HUES64 (cell line): ENCODE measurements at regions not wholly inside any gene's neighbourhood (a gene's known extent, or its start where the extent isn't known, plus 50 kb on each side); places are given as distances from the start of the nearest gene placed in this dataset.

Experiments used
- H3K27ac ChIP-seq: 2 replicates; pipeline ENCODE4 v1.7.0; 2013; ENCODE audit warnings: low read depth, low read length, inconsistent platforms
- H3K27me3 ChIP-seq: 2 replicates; pipeline ENCODE4 v1.6.1; 2013; ENCODE audit warnings: mild to moderate bottlenecking, low read length; ENCODE audit not compliant: insufficient read depth
- H3K36me3 ChIP-seq: 2 replicates; pipeline ENCODE4 v1.6.1; 2013; ENCODE audit warnings: mild to moderate bottlenecking, low read length; ENCODE audit not compliant: insufficient read depth
- H3K4me1 ChIP-seq: 2 replicates; pipeline ENCODE4 v1.6.1; 2013; ENCODE audit warnings: mild to moderate bottlenecking, low read length, moderate library complexity; ENCODE audit not compliant: insufficient read depth
- H3K4me3 ChIP-seq: 2 replicates; pipeline ENCODE4 v1.5.1; 2013; ENCODE audit warnings: mild to moderate bottlenecking, low read length, moderate library complexity
- H3K9ac ChIP-seq: 2 replicates; pipeline ENCODE4 v1.6.1; 2013; ENCODE audit warnings: mild to moderate bottlenecking, low read depth, low read length
- H3K9me3 ChIP-seq: 2 replicates; pipeline ENCODE4 v1.6.1; 2013; ENCODE audit warnings: low read depth, low read length; ENCODE audit not compliant: insufficient read depth
- WGBS: fragments of 150-250, 120-280 bp; methylation state at CpG from one replicate; pipeline ENCODE4 v1.1.7; 2013; ENCODE audit warnings: missing lambda C conversion rate; 5-methylcytosine and 5-hydroxymethylcytosine counted together

DNA sequence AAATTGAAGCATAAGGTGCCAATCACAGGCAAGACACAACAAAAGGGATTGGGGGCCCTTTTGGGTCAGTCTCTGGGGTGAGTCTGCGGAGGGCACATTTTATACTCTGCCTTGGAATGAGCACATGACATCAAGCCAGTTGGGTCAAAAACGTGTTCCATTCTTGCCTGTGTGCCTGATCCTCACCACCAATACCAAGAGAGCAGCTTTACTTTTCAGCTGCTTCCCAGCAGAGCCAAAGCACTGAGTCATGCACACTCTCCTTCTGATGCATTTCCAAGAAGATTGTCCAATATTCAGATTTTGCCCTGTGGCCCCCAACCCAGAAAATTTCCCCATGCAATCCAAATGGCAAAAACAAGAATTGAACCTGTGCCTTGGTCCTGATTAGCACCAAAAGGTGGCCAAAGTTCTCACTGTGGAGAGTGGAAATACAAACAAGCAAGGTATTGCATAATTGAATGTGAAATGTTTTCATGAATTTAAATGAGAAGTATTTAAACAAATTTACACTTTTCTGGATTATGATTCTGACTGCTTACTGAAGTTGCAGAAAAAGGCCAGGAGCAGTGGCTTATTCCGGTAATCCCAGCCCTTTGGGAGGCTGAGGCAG is 217.8 kb upstream of the SOX9 start:
- Histone ChIP-seq H3K27me3 (no peaks in the 10 kb centered on the region), H3K4me3 (no peak overlapping the region), H3K4me1 (no peaks in the 10 kb centered on the region), H3K9me3 (no peaks in the 10 kb centered on the region), H3K36me3 (no peaks in the 10 kb centered on the region), H3K27ac (no peak overlapping the region), H3K9ac (no peak overlapping the region)
- 93% methylated on average over 3 of the region's 3 CpGs for WGBS

DNA sequence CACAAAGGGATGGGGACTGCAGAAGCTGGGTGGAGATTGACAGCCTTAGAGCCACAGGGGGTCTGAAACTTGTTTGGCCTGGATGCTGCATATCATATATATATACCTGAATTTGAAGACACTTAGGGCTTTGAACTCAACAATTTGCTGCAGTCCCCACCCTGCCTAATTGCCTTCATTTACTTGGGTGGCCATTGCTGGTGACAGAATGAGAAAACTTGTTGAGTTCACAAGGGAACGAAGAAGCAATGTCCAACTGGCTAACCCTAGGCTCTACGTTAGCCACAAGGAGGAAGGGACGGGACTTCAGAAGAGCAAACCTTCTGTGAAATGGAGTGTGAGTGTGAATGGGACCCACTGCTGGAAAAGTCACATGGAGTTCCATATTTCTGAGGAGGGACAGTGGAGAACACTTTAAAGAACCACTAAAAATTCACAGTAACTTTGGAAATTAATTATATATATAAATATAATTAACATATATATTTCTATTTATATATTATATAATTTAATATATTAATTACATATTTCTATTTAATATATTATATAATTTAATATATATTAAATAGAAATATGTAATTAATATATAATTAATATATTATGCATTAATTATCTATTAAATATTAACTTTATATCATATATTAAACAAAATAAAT is 215.3 kb upstream of the SOX9 start:
- WGBS = 98% methylated on average over 3 of the region's 3 CpGs
- no peak overlapping the region for H3K27ac ChIP-seq
- no peaks in the 10 kb centered on the region for H3K9me3 ChIP-seq
- no peaks in the 10 kb centered on the region for H3K4me1 ChIP-seq
- H3K4me3 ChIP-seq = no peak overlapping the region
- H3K27me3 ChIP-seq = no peaks in the 10 kb centered on the region
- H3K9ac ChIP-seq = no peak overlapping the region
- H3K36me3 ChIP-seq = no peaks in the 10 kb centered on the region

DNA sequence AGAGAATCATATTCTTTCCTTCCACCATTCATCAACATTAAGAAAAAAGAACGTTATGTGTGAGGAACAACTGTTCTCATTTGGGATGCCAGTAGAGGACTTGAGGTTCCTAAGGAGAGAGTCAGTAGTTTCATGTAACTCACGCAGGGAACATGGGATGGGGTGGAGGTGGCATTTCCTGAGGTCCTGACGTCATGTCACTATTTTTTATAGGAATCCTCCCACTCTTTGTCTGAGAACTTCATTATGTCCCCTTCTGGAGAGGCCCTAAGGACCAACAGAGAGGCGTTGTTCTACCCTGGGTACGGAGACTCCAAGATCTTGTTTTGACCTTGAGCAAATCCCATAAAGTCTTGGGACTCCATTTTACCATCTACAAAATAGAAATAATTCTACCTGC is 211.7 kb upstream of the SOX9 start:
- H3K9me3 ChIP-seq = no peaks in the 10 kb centered on the region
- H3K27me3 ChIP-seq = no peaks in the 10 kb centered on the region
- no peak overlapping the region for H3K27ac ChIP-seq
- WGBS = 90% methylated on average over 5 of the region's 5 CpGs
- no peak overlapping the region for H3K4me3 ChIP-seq
- H3K36me3 ChIP-seq = no peaks in the 10 kb centered on the region
- no peaks in the 10 kb centered on the region for H3K4me1 ChIP-seq
- no peak overlapping the region for H3K9ac ChIP-seq

DNA sequence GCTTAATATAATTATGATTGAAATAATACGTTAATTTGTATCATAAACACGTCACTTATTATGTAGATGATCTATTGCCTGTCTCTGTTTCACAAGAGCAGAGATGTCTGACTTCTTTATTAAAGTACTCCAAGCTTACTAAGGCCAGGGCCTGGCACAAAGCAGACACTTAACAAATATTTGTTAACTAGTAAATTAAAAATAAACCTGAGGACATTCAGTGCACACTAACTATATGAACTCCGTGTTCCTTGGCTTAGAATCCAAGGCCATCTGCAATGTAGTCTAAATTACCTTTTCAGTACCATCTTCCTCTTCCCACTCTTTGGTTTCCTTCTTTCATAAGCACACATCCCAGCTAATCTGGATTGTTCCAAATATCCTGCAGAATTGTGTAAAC is 210.8 kb upstream of the SOX9 start:
- no peaks in the 10 kb centered on the region for H3K9me3 ChIP-seq
- 96% methylated on average over 1 of the region's 3 CpGs for WGBS
- no peaks in the 10 kb centered on the region for H3K4me1 ChIP-seq
- H3K36me3 ChIP-seq = no peaks in the 10 kb centered on the region
- no peaks in the 10 kb centered on the region for H3K27me3 ChIP-seq
- no peak overlapping the region for H3K27ac ChIP-seq
- H3K9ac ChIP-seq = no peak overlapping the region
- no peak overlapping the region for H3K4me3 ChIP-seq

DNA sequence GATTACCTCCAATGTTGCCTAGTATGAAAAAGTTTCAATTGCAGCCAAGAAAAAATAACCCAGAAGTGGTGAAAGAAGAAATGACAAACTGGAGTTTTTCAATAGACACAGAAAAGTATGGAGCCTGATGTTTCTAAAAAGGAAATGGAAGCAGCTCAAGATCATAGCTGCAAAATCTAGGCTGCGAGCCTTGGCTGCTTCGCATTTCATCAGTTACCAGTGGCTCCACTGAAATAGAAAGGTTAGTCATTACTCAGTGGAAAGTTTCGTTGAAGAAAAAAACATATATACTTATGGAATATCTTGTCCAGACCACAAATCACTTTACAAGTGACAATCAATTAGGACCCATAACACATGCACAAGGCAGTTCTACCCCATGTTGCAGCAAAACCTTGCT is 206.8 kb upstream of the SOX9 start:
- Histone ChIP-seq H3K27me3 (no peaks in the 10 kb centered on the region), H3K36me3 (no peaks in the 10 kb centered on the region), H3K27ac (no peak overlapping the region), H3K4me1 (no peaks in the 10 kb centered on the region), H3K9me3 (no peaks in the 10 kb centered on the region), H3K9ac (no peak overlapping the region), H3K4me3 (no peak overlapping the region)
- 94% methylated on average over 2 of the region's 3 CpGs for WGBS

DNA sequence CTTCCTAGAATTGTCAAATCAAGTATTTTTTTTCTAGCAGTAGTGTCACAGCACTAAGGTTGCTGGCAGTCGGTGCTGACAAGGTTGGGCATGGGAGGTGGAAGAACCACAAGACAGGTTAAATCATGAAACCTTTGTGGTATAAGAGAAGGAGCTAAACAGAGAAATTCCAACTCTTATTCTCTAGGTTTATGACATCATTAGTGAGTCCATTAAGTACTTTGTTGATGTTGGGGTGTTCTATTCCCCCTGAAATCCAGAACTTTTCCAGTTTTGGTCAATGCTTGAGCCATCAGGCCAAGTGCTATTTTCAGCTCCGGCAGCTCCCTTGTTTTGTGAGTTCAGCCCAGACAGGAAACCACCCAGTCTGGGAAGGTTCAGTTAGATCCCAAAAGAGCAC is 206.0 kb upstream of the SOX9 start:
- H3K4me1 ChIP-seq = no peaks in the 10 kb centered on the region
- no peak overlapping the region for H3K4me3 ChIP-seq
- no peaks in the 10 kb centered on the region for H3K9me3 ChIP-seq
- no peaks in the 10 kb centered on the region for H3K27me3 ChIP-seq
- no peak overlapping the region for H3K9ac ChIP-seq
- no peaks in the 10 kb centered on the region for H3K36me3 ChIP-seq
- 75% methylated on average over 2 of the region's 2 CpGs for WGBS
- no peak overlapping the region for H3K27ac ChIP-seq

DNA sequence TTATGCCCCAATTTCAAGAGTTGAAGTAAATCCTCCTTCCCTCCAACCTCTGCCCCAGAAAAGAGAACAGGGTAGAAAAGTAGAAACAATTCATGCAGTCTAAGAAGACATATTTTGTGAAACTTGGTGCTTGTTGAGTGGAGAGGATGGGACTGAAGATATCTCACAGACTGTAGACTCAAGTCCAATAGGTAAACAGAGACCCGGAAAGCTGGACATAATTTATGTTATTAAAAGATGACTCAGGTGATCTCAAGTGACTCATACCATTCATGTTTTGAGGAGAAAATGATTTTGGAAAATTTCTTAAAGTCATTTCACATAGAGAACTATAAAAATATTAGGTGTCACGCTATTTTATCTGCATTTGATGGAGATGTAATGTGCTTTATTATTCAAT is 203.1 kb upstream of the SOX9 start:
- WGBS = 100% methylated on average over 1 of the region's 2 CpGs
- Histone ChIP-seq H3K9ac (no peak overlapping the region), H3K4me3 (no peak overlapping the region), H3K4me1 (peaks cover 8% of the 10 kb centered on the region; the same call in 1 of the 2 replicates), H3K9me3 (no peaks in the 10 kb centered on the region), H3K27ac (no peak overlapping the region), H3K27me3 (no peaks in the 10 kb centered on the region), H3K36me3 (no peaks in the 10 kb centered on the region)

DNA sequence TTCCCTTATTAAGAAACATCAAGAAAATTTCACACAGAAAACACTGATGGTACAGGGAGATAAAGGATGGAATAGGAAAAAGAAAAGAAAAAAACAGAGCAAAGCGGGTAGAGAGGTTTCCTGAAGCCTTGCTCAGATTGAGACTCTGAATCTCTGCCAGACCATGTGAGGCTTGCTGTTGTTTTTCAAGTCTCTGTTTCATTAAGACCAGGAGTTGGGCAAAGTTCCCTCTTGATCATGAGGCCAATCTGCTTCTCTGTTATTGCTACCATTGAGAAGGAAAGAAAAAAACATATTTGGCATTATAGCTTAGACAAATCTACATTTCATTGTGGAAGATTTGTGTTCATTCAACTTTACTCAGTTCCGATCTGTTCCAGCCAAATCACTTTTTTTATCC is 201.6 kb upstream of the SOX9 start:
- Histone ChIP-seq H3K4me1 (peaks cover 8% of the 10 kb centered on the region; the same call in 1 of the 2 replicates), H3K27ac (no peak overlapping the region), H3K36me3 (no peaks in the 10 kb centered on the region), H3K27me3 (no peaks in the 10 kb centered on the region), H3K4me3 (no peak overlapping the region), H3K9me3 (no peaks in the 10 kb centered on the region), H3K9ac (no peak overlapping the region)
- WGBS = 91% methylated on average over 1 of the region's 2 CpGs

DNA sequence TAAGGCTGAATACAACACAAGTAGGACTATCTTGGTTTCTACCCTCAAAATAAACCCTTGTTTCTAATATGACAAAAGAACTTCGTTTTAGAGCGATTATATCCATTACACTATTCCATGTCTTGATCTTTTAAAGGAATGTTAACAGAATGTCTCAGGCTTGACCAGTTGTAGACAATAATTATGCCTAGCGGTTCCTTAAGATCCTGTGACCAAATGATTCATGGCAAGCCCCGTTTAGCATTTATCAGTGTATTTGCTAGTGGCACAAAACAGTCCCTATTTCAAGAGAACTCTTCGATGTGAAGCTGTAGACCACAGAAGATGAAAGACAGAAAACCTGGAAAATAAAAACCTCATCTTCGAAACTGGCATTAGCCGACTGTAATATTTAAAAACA is 200.9 kb upstream of the SOX9 start:
- Histone ChIP-seq H3K36me3 (no peaks in the 10 kb centered on the region), H3K4me1 (peaks cover 8% of the 10 kb centered on the region; the same call in 1 of the 2 replicates), H3K9me3 (no peaks in the 10 kb centered on the region), H3K27me3 (no peaks in the 10 kb centered on the region), H3K27ac (no peak overlapping the region), H3K9ac (no peak overlapping the region), H3K4me3 (no peak overlapping the region)
- 94% methylated on average over 5 of the region's 7 CpGs for WGBS

DNA sequence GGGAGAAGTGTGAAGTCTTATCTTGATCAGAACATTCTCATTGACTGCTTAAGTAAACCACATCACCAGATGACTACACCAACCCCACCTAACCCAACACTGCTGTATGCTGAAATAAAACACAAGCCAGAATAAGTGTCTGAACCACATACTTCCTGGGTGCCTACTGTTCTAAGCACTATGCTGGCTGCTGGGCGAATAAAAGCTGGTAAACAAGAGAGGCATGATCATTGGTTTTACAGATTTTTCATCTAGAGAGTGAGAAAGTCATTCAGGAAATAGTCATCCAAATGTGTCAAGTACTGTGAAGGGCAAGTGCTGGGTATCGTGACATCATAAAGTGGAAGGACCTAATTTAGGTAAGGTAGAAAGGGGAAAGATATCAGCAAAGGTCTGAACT is 199.0 kb upstream of the SOX9 start:
- H3K27ac ChIP-seq = no peak overlapping the region
- H3K9me3 ChIP-seq = no peaks in the 10 kb centered on the region
- H3K36me3 ChIP-seq = no peaks in the 10 kb centered on the region
- WGBS = 92% methylated on average over 2 of the region's 2 CpGs
- no peaks in the 10 kb centered on the region for H3K27me3 ChIP-seq
- H3K4me1 ChIP-seq = peaks cover 8% of the 10 kb centered on the region; the same call in 1 of the 2 replicates
- no peak overlapping the region for H3K9ac ChIP-seq
- H3K4me3 ChIP-seq = no peak overlapping the region

DNA sequence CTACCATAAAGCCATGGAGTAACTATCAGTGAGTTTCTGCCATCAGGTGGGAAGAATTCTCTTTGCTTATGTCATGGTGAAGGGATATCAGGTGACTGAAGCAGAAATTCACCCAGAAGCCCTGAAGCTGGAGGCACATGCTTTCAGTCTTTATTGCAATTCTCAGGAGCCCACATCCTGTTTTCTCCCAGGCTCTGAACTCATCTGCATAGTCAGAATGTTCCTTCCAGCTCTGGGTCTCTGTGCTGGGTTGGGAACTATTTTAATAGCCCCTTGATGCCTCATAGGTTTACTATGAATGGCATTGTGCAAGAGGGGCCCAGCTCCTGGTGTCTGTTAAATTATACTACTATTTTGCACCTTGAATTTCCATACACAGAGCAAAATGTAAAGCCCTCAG is 198.4 kb upstream of the SOX9 start:
- peaks cover 8% of the 10 kb centered on the region; the same call in 1 of the 2 replicates for H3K4me1 ChIP-seq
- H3K27ac ChIP-seq = no peak overlapping the region
- H3K9ac ChIP-seq = no peak overlapping the region
- no peaks in the 10 kb centered on the region for H3K36me3 ChIP-seq
- H3K4me3 ChIP-seq = no peak overlapping the region
- no peaks in the 10 kb centered on the region for H3K27me3 ChIP-seq
- H3K9me3 ChIP-seq = no peaks in the 10 kb centered on the region
